ENCODE measurements at regions not wholly inside any gene's neighbourhood (a gene's known extent, or its start where the extent isn't known, plus 50 kb on each side); places are given as distances from the start of the nearest gene placed in this dataset.

GRCh38 chrX:13266641-13267345, 53.1 kb downstream of the ATXN3L start:
- DNase-seq = no peak

GRCh38 chrX:13265549-13266132, 54.2 kb downstream of the ATXN3L start:
- ATAC-seq (no peak), DNase-seq (no peak)

More at GRCh38 chrX:13266641-13267345, 53.1 kb downstream of the ATXN3L start:
- peak; percentile 36 for ATAC-seq

- ATAC-seq = no peak
- no peak for DNase-seq
These were observed 54.7 kb downstream of the ATXN3L start for GRCh38 chrX:13265111-13265510.

- ATAC-seq (peak; percentile 40), DNase-seq (no peak)
These were observed 56.1 kb downstream of the ATXN3L start for GRCh38 chrX:13263560-13264251.

GRCh38 chrX:13261348-13261747, 58.5 kb downstream of the ATXN3L start:
- no peak for ATAC-seq
- DNase-seq = no peak

GRCh38 chrX:13260598-13260997, 59.3 kb downstream of the ATXN3L start:
- no peak for DNase-seq
- no peak for ATAC-seq

GRCh38 chrX:13258725-13259124, 61.1 kb downstream of the ATXN3L start:
- DNase-seq (no peak), ATAC-seq (no peak)

GRCh38 chrX:13258052-13258444, 61.8 kb downstream of the ATXN3L start:
- no peak for ATAC-seq
- DNase-seq = no peak

GRCh38 chrX:13257223-13258051, 62.4 kb downstream of the ATXN3L start:
- ATAC-seq (peak; percentile 74), DNase-seq (no peak)

GRCh38 chrX:13256603-13257002, 63.2 kb downstream of the ATXN3L start:
- ATAC-seq (no peak), DNase-seq (no peak)

GRCh38 chrX:13254870-13255269, 65.0 kb downstream of the ATXN3L start:
- DNase-seq = no peak
- no peak for ATAC-seq

- peak; percentile 61 for ATAC-seq
- no peak for DNase-seq
These were observed 65.6 kb downstream of the ATXN3L start for GRCh38 chrX:13254076-13254785.

GRCh38 chrX:13253223-13253622, 66.6 kb downstream of the ATXN3L start:
- DNase-seq (no peak), ATAC-seq (no peak)

- ATAC-seq = no peak
- no peak for DNase-seq
These were observed 67.1 kb downstream of the ATXN3L start for GRCh38 chrX:13252726-13253125.

GRCh38 chrX:13250826-13251580, 68.8 kb downstream of the ATXN3L start:
- no peak for ATAC-seq
- DNase-seq = no peak

GRCh38 chrX:13248867-13249486, 70.9 kb downstream of the ATXN3L start:
- DNase-seq = no peak
- no peak for ATAC-seq

- DNase-seq (no peak), ATAC-seq (no peak)
These were observed 80.6 kb downstream of the ATXN3L start for GRCh38 chrX:13239272-13239671.

GRCh38 chrX:13235930-13236329, 83.9 kb downstream of the ATXN3L start:
- DNase-seq (no peak), ATAC-seq (no peak)

- ATAC-seq (no peak), DNase-seq (no peak)
These were observed 87.4 kb downstream of the ATXN3L start for GRCh38 chrX:13232484-13232883.

- DNase-seq (no peak), ATAC-seq (no peak)
These were observed 93.6 kb downstream of the ATXN3L start for GRCh38 chrX:13226214-13226613.

Data from stimulated activated naive CD8-positive, alpha-beta T cell treated with anti-CD3 and anti-CD28 coated beads, Interleukin-15, Interleukin-2, amounts not matched to agents 100 U/mL and 50 U/mL, for 24 hours (primary cell).